B cell (primary cell): ENCODE measurements at regions not wholly inside any gene's neighbourhood (a gene's known extent, or its start where the extent isn't known, plus 50 kb on each side); places are given as distances from the start of the nearest gene placed in this dataset.

Source experiments
- CTCF ChIP-seq: fragments of 200-600 bp; IDR thresholded peaks from one replicate; pipeline ENCODE4 v1.8.0; 2022; ENCODE audit warnings: antibody characterized with exemption, mild to moderate bottlenecking
- EZH2 ChIP-seq: IDR thresholded peaks from 2 replicates; pipeline ENCODE4 v1.6.1; 2012; ENCODE audit warnings: borderline replicate concordance, low read depth, mild to moderate bottlenecking, moderate library complexity, low read length; ENCODE audit not compliant: insufficient read depth, poor library complexity, severe bottlenecking

GRCh38 chr5:158119961-158120723, 261.2 kb upstream of the CLINT1 start:
- no peak for TF ChIP-seq CTCF
- TF ChIP-seq EZH2, result no peak
